HFFc6 (cell line): ENCODE measurements at regions not wholly inside any gene's neighbourhood (a gene's known extent, or its start where the extent isn't known, plus 50 kb on each side); places are given as distances from the start of the nearest gene placed in this dataset.
A peak's percentile ranks its signal among the peaks of the same experiment; 100 is the strongest.
"Not testable (repeated sequence)": the region's sequence is repeated elsewhere in the genome, so short reads cannot be mapped to it uniquely, and the experiment has no call there.

Experiments
- DNase-seq: peaks from one replicate; pipeline ENCODE4 v3.0.0-alpha.2; 2018
- H3K27ac Mint-ChIP-seq: 2 replicates; pipeline ENCODE4 v1.8.0; 2020; ENCODE audit warnings: mild to moderate bottlenecking, mixed read lengths
- H3K27me3 Mint-ChIP-seq: 2 replicates; pipeline ENCODE4 v1.8.0; 2021; ENCODE audit warnings: mild to moderate bottlenecking, moderate library complexity, mixed read lengths; ENCODE audit not compliant: insufficient read depth
- H3K36me3 Mint-ChIP-seq: 2 replicates; pipeline ENCODE4 v1.8.0; 2021; ENCODE audit warnings: low read depth, mixed read lengths
- H3K4me1 Mint-ChIP-seq: 2 replicates; pipeline ENCODE4 v1.8.0; 2020; ENCODE audit warnings: low read depth, mixed read lengths
- H3K4me3 Mint-ChIP-seq: 2 replicates; pipeline ENCODE4 v1.8.0; 2020; ENCODE audit warnings: mild to moderate bottlenecking, moderate library complexity, mixed read lengths
- H3K9me3 Mint-ChIP-seq: 2 replicates; pipeline ENCODE4 v1.8.0; 2020; ENCODE audit warnings: mild to moderate bottlenecking, mixed read lengths
- CTCF ChIP-seq: fragments of 200-600 bp; sonication (generic); IDR thresholded peaks from 2 replicates; pipeline ENCODE4 v1.5.0; 2021; ENCODE audit warnings: antibody characterized with exemption, mild to moderate bottlenecking

GRCh38 chr5:160494451-160494850 lies 72.8 kb downstream of the PTTG1 start:
- DNase-seq: no peak
- Mint-ChIP-seq H3K9me3 (no peaks in the 10 kb centered on the region), H3K4me1 (peaks cover 38% of the 10 kb centered on the region), H3K36me3 (no peaks in the 10 kb centered on the region), H3K27ac (no peak overlapping the region), H3K4me3 (no peak overlapping the region), H3K27me3 (peaks cover 9% of the 10 kb centered on the region; the same call in 1 of the 2 replicates)
- TF ChIP-seq CTCF: no peak

- H3K36me3 Mint-ChIP-seq: no peaks in the 10 kb centered on the region
These were observed 74.7 kb downstream of the PTTG1 start for GRCh38 chr5:160496334-160496733.

GRCh38 chr5:160496784-160497183 lies 75.1 kb downstream of the PTTG1 start:
- H3K27ac Mint-ChIP-seq: 0 out of 2 replicates have a peak overlapping the region, but pooled peaks have one; percentile 14
- peaks cover 15% of the 10 kb centered on the region; the same call in 1 of the 2 replicates for H3K27me3 Mint-ChIP-seq
- peak overlapping the region; percentile 8 for H3K4me3 Mint-ChIP-seq
- peak; percentile 34 for DNase-seq
- H3K36me3 Mint-ChIP-seq: no peaks in the 10 kb centered on the region
- no peaks in the 10 kb centered on the region for H3K9me3 Mint-ChIP-seq
- TF ChIP-seq CTCF: no peak
- H3K4me1 Mint-ChIP-seq: peaks cover 38% of the 10 kb centered on the region

More at GRCh38 chr5:160496334-160496733, 74.7 kb downstream of the PTTG1 start:
- no peak for DNase-seq
- Mint-ChIP-seq H3K4me3 (no peak overlapping the region), H3K27me3 (peaks cover 15% of the 10 kb centered on the region; the same call in 1 of the 2 replicates), H3K4me1 (peaks cover 38% of the 10 kb centered on the region), H3K27ac (no peak overlapping the region), H3K9me3 (no peaks in the 10 kb centered on the region)
- TF ChIP-seq CTCF: no peak

GRCh38 chr5:160497878-160498277 lies 76.2 kb downstream of the PTTG1 start:
- H3K9me3 Mint-ChIP-seq: no peaks in the 10 kb centered on the region
- no peaks in the 10 kb centered on the region for H3K36me3 Mint-ChIP-seq
- TF ChIP-seq CTCF: no peak
- peaks cover 15% of the 10 kb centered on the region; the same call in 1 of the 2 replicates for H3K27me3 Mint-ChIP-seq
- DNase-seq: no peak
- no peak overlapping the region for H3K4me3 Mint-ChIP-seq
- peaks cover 31% of the 10 kb centered on the region for H3K4me1 Mint-ChIP-seq
- no peak overlapping the region for H3K27ac Mint-ChIP-seq

GRCh38 chr5:160498441-160499043 lies 76.9 kb downstream of the PTTG1 start:
- H3K9me3 Mint-ChIP-seq, H3K36me3 Mint-ChIP-seq, H3K4me3 Mint-ChIP-seq, DNase-seq, H3K27ac Mint-ChIP-seq: not testable (repeated sequence)
- peaks cover 27% of the 10 kb centered on the region for H3K4me1 Mint-ChIP-seq
- H3K27me3 Mint-ChIP-seq: peaks cover 13% of the 10 kb centered on the region; the same call in 1 of the 2 replicates
